IPS DF 6.9 (cell line): ENCODE measurements at regions not wholly inside any gene's neighbourhood (a gene's known extent, or its start where the extent isn't known, plus 50 kb on each side); places are given as distances from the start of the nearest gene placed in this dataset.

Experiments
- DNase-seq: peaks from one replicate; pipeline ENCODE4 v3.0.0-alpha.2; 2013; ENCODE audit warnings: low read depth, low spot score
- H3K27ac ChIP-seq: one replicate; pipeline ENCODE4 v1.5.1; 2013; ENCODE audit warnings: low read length, control low read depth
- H3K27me3 ChIP-seq: 2 replicates; pipeline ENCODE4 v1.6.1; 2013; ENCODE audit warnings: mild to moderate bottlenecking, low read length; ENCODE audit not compliant: control insufficient read depth, insufficient read depth
- H3K36me3 ChIP-seq: 2 replicates; pipeline ENCODE4 v1.6.1; 2013; ENCODE audit warnings: low read length; ENCODE audit not compliant: control insufficient read depth, insufficient read depth
- H3K4me1 ChIP-seq: 2 replicates; pipeline ENCODE4 v1.6.1; 2013; ENCODE audit warnings: low read length; ENCODE audit not compliant: control insufficient read depth, insufficient read depth
- H3K4me3 ChIP-seq: 2 replicates; pipeline ENCODE4 v1.5.1; 2013; ENCODE audit warnings: mild to moderate bottlenecking, low read length
- H3K9me3 ChIP-seq: 2 replicates; pipeline ENCODE4 v1.6.1; 2013; ENCODE audit warnings: low read length, inconsistent platforms; ENCODE audit not compliant: control insufficient read depth, insufficient read depth
- WGBS: extraction: QIAGEN DNeasy Blood & Tissue Kit; methylation state at CpG from one replicate; pipeline ENCODE4 v1.1.7; 2013; ENCODE audit warnings: mixed read lengths, missing lambda C conversion rate; ENCODE audit not compliant: insufficient read length, insufficient coverage; 5-methylcytosine and 5-hydroxymethylcytosine counted together

- Histone ChIP-seq H3K27ac (no peak overlapping the region), H3K4me1 (no peaks in the 10 kb centered on the region), H3K36me3 (no peaks in the 10 kb centered on the region), H3K4me3 (no peak overlapping the region), H3K27me3 (no peaks in the 10 kb centered on the region), H3K9me3 (no peaks in the 10 kb centered on the region)
- WGBS: no CpG with 5 or more reads among the region's 1 CpG
- no peak for DNase-seq
These were observed 820.8 kb upstream of the MIR17HG start for GRCh38 chr13:90526711-90527110.

- H3K4me1 ChIP-seq: no peaks in the 10 kb centered on the region
- no peak overlapping the region for H3K4me3 ChIP-seq
- WGBS: 100% methylated on average over 1 of the region's 2 CpGs
- DNase-seq: no peak
- H3K9me3 ChIP-seq: no peaks in the 10 kb centered on the region
- H3K27ac ChIP-seq: no peak overlapping the region
- H3K27me3 ChIP-seq: no peaks in the 10 kb centered on the region
- H3K36me3 ChIP-seq: no peaks in the 10 kb centered on the region
These were observed 815.7 kb upstream of the MIR17HG start for GRCh38 chr13:90531744-90532143.

- no CpG with 5 or more reads among the region's 2 CpGs for WGBS
- Histone ChIP-seq H3K4me1 (no peaks in the 10 kb centered on the region), H3K27ac (no peak overlapping the region), H3K4me3 (no peak overlapping the region), H3K27me3 (no peaks in the 10 kb centered on the region), H3K9me3 (no peaks in the 10 kb centered on the region), H3K36me3 (no peaks in the 10 kb centered on the region)
- no peak for DNase-seq
These were observed 814.5 kb upstream of the MIR17HG start for GRCh38 chr13:90532861-90533492.

- H3K9me3 ChIP-seq: no peaks in the 10 kb centered on the region
- DNase-seq: no peak
- H3K27ac ChIP-seq: no peak overlapping the region
- WGBS: no CpG with 5 or more reads among the region's 2 CpGs
- H3K27me3 ChIP-seq: no peaks in the 10 kb centered on the region
- no peaks in the 10 kb centered on the region for H3K36me3 ChIP-seq
- no peaks in the 10 kb centered on the region for H3K4me1 ChIP-seq
- H3K4me3 ChIP-seq: no peak overlapping the region
These were observed 813.6 kb upstream of the MIR17HG start for GRCh38 chr13:90533866-90534265.

GRCh38 chr13:90534617-90535370 lies 812.7 kb upstream of the MIR17HG start:
- no peaks in the 10 kb centered on the region for H3K27me3 ChIP-seq
- WGBS: no CpG with 5 or more reads among the region's 7 CpGs
- no peaks in the 10 kb centered on the region for H3K9me3 ChIP-seq
- no peaks in the 10 kb centered on the region for H3K36me3 ChIP-seq
- H3K27ac ChIP-seq: no peak overlapping the region
- no peaks in the 10 kb centered on the region for H3K4me1 ChIP-seq
- H3K4me3 ChIP-seq: no peak overlapping the region
- DNase-seq: no peak

GRCh38 chr13:90535421-90535820 lies 812.1 kb upstream of the MIR17HG start:
- H3K36me3 ChIP-seq: no peaks in the 10 kb centered on the region
- no CpG with 5 or more reads among the region's 2 CpGs for WGBS

GRCh38 chr13:90538063-90538462 lies 809.4 kb upstream of the MIR17HG start:
- no peaks in the 10 kb centered on the region for H3K36me3 ChIP-seq
- no CpG with 5 or more reads among the region's 2 CpGs for WGBS
- H3K27me3 ChIP-seq: no peaks in the 10 kb centered on the region
- no peak overlapping the region for H3K27ac ChIP-seq
- no peaks in the 10 kb centered on the region for H3K9me3 ChIP-seq
- no peak for DNase-seq
- H3K4me1 ChIP-seq: no peaks in the 10 kb centered on the region
- no peak overlapping the region for H3K4me3 ChIP-seq

More at GRCh38 chr13:90535421-90535820, 812.1 kb upstream of the MIR17HG start:
- no peak overlapping the region for H3K4me3 ChIP-seq
- no peak for DNase-seq
- no peak overlapping the region for H3K27ac ChIP-seq
- H3K27me3 ChIP-seq: no peaks in the 10 kb centered on the region
- H3K9me3 ChIP-seq: no peaks in the 10 kb centered on the region
- H3K4me1 ChIP-seq: no peaks in the 10 kb centered on the region

GRCh38 chr13:90541346-90541745 lies 806.1 kb upstream of the MIR17HG start:
- Histone ChIP-seq H3K36me3 (no peaks in the 10 kb centered on the region), H3K27ac (no peak overlapping the region), H3K27me3 (no peaks in the 10 kb centered on the region), H3K9me3 (no peaks in the 10 kb centered on the region; the same call in 1 of the 2 replicates), H3K4me3 (no peak overlapping the region), H3K4me1 (no peaks in the 10 kb centered on the region)
- DNase-seq: no peak

- H3K36me3 ChIP-seq: no peaks in the 10 kb centered on the region
- WGBS: no CpG with 5 or more reads among the region's 4 CpGs
- H3K9me3 ChIP-seq: no peaks in the 10 kb centered on the region; the same call in none of the 2 replicates
- no peak overlapping the region for H3K4me3 ChIP-seq
- DNase-seq: no peak
- H3K27ac ChIP-seq: no peak overlapping the region
- H3K4me1 ChIP-seq: no peaks in the 10 kb centered on the region
- H3K27me3 ChIP-seq: no peaks in the 10 kb centered on the region
These were observed 804.5 kb upstream of the MIR17HG start for GRCh38 chr13:90542959-90543505.

- no peak for DNase-seq
- no peaks in the 10 kb centered on the region for H3K36me3 ChIP-seq
- H3K27ac ChIP-seq: no peak overlapping the region
- H3K4me3 ChIP-seq: no peak overlapping the region
- no peaks in the 10 kb centered on the region for H3K27me3 ChIP-seq
- no CpG with 5 or more reads among the region's 4 CpGs for WGBS
- H3K9me3 ChIP-seq: no peaks in the 10 kb centered on the region; the same call in none of the 2 replicates
- H3K4me1 ChIP-seq: no peaks in the 10 kb centered on the region
These were observed 802.2 kb upstream of the MIR17HG start for GRCh38 chr13:90545070-90545840.
